OCI-LY1 (cell line): ENCODE measurements at regions not wholly inside any gene's neighbourhood (a gene's known extent, or its start where the extent isn't known, plus 50 kb on each side); places are given as distances from the start of the nearest gene placed in this dataset.

Experiments used
- CTCF ChIP-seq: fragments of 200-600 bp; sonication (generic), shearing (Covaris generic); IDR thresholded peaks from 2 replicates; pipeline ENCODE4 v1.5.1; 2017; ENCODE audit warnings: mild to moderate bottlenecking, antibody characterized with exemption, low read length, moderate library complexity, mixed read lengths
- EZH2 ChIP-seq: fragments of 200-600 bp; sonication (generic), shearing (Covaris generic); IDR thresholded peaks from 2 replicates; pipeline ENCODE4 v1.8.0; 2017; ENCODE audit warnings: borderline replicate concordance, mixed run types, mild to moderate bottlenecking, antibody characterized with exemption, low read length, moderate library complexity, mixed read lengths

GRCh38 chr14:34181338-34181737, 230.5 kb upstream of the EGLN3 start:
- TF ChIP-seq CTCF (no peak), EZH2 (no peak)
